ENCODE measurements at regions not wholly inside any gene's neighbourhood (a gene's known extent, or its start where the extent isn't known, plus 50 kb on each side); places are given as distances from the start of the nearest gene placed in this dataset.

- Histone ChIP-seq H3K4me3 (replicated peaks in 1 of 2; ENCODE audit: low read depth in 1 of 2, low read length in 2 of 2) (no peak overlapping the region), H3K27ac (ENCODE audit: low read depth, low read length) (no peak overlapping the region), H3K4me2 (ENCODE audit: low read length) (no peak overlapping the region), H3K36me3 (ENCODE audit: control insufficient read depth in 1 of 2, insufficient read depth in 2 of 2, low read length in 2 of 2) (no peaks in the 10 kb centered on the region; a peak in 1 of 4 replicates), H3K9ac (ENCODE audit: low read length) (no peak overlapping the region), H3K4me1 (ENCODE audit: control insufficient read depth in 1 of 2, insufficient read depth in 2 of 2, low read length in 2 of 2) (peaks cover 0 to 6% of the 10 kb centered on the region in 2 experiments; a peak in 1 of 4 replicates), H3K9me2 (ENCODE audit: insufficient read depth) (no peaks in the 10 kb centered on the region), H4K20me1 (ENCODE audit: insufficient read depth) (no peaks in the 10 kb centered on the region), H3K79me2 (ENCODE audit: insufficient read depth, low read length) (no peaks in the 10 kb centered on the region), H3K27me3 (ENCODE audit: insufficient read depth, low read length) (no peaks in the 10 kb centered on the region), H2AFZ (ENCODE audit: low read depth, low read length, poor library complexity, severe bottlenecking) (no peak overlapping the region), H3K9me3 (ENCODE audit: control insufficient read depth in 1 of 2, insufficient read depth in 1 of 2, low read depth in 1 of 2, low read length in 2 of 2) (no peaks in the 10 kb centered on the region; a peak in 1 of 4 replicates)
- TF ChIP-seq SRF (IDR thresholded peaks at IDR 0.05; ENCODE audit: low read depth) (no peak), FOSL1 (IDR thresholded peaks at IDR 0.05; ENCODE audit: low read depth) (no peak), ZNF274 (IDR thresholded peaks at IDR 0.05; ENCODE audit: low read depth, low read length) (no peak)
- BruUV-seq (replicated peaks) = no TSS peak
- no peak for ATAC-seq
- ChIA-PET CTCF (no interaction called here), POLR2A (no interaction called here), RAD21 (ENCODE audit: low non-redundant PET in 1 of 2, low total read pairs in 2 of 2, uncharacterized antibody in 2 of 2, unreplicated experiment in 2 of 2) (no interaction called here)
- intact Hi-C loops (cut with micrococcal nuclease) = no loop called here
- no peak for DNase-seq (ENCODE audit: low read depth, low spot score)
Measured at GRCh38 chr22:25472382-25472781, 92.1 kb upstream of the GRK3 start.

GRCh38 chr22:25475257-25476022, 89.0 kb upstream of the GRK3 start:
- DNase-seq (ENCODE audit: low read depth, low spot score) (no peak), ATAC-seq (no peak)
- intact Hi-C loops (cut with micrococcal nuclease) = no loop called here
- ChIA-PET RAD21 (ENCODE audit: low non-redundant PET in 1 of 2, low total read pairs in 2 of 2, uncharacterized antibody in 2 of 2, unreplicated experiment in 2 of 2) (no interaction called here), CTCF (no interaction called here), POLR2A (no interaction called here)
- Histone ChIP-seq H3K9me2 (ENCODE audit: insufficient read depth) (no peaks in the 10 kb centered on the region), H4K20me1 (ENCODE audit: insufficient read depth) (no peaks in the 10 kb centered on the region), H3K4me1 (ENCODE audit: control insufficient read depth in 1 of 2, insufficient read depth in 2 of 2, low read length in 2 of 2) (peaks cover 13 to 16% of the 10 kb centered on the region in 2 experiments), H3K4me3 (replicated peaks in 1 of 2; ENCODE audit: low read depth in 1 of 2, low read length in 2 of 2) (no peak overlapping the region), H3K9ac (ENCODE audit: low read length) (no peak overlapping the region), H3K9me3 (ENCODE audit: control insufficient read depth in 1 of 2, insufficient read depth in 1 of 2, low read depth in 1 of 2, low read length in 2 of 2) (no peaks in the 10 kb centered on the region; a peak in 1 of 4 replicates), H3K27me3 (ENCODE audit: insufficient read depth, low read length) (no peaks in the 10 kb centered on the region), H3K4me2 (ENCODE audit: low read length) (no peak overlapping the region), H2AFZ (ENCODE audit: low read depth, low read length, poor library complexity, severe bottlenecking) (no peak overlapping the region), H3K79me2 (ENCODE audit: insufficient read depth, low read length) (no peaks in the 10 kb centered on the region), H3K27ac (ENCODE audit: low read depth, low read length) (no peak overlapping the region), H3K36me3 (ENCODE audit: control insufficient read depth in 1 of 2, insufficient read depth in 2 of 2, low read length in 2 of 2) (no peaks in the 10 kb centered on the region; a peak in 1 of 4 replicates)
- no TSS peak for BruUV-seq (replicated peaks)
- TF ChIP-seq CEBPB (IDR thresholded peaks at IDR 0.05; ENCODE audit: low read depth) = no peak
- TF ChIP-seq POLR2A (IDR thresholded peaks at IDR 0.05; ENCODE audit: borderline replicate concordance, extremely low read depth, insufficient read depth, insufficient read length) = no peak
- no peak for TF ChIP-seq FOSL1 (IDR thresholded peaks at IDR 0.05; ENCODE audit: low read depth)
- no peak for TF ChIP-seq ELF1 (IDR thresholded peaks at IDR 0.05; ENCODE audit: borderline replicate concordance, low read depth)
- TF ChIP-seq MAX (IDR thresholded peaks at IDR 0.05) = no peak
- TF ChIP-seq EGR1 (IDR thresholded peaks at IDR 0.05; ENCODE audit: low read depth) = no peak
- TF ChIP-seq SRF (IDR thresholded peaks at IDR 0.05; ENCODE audit: low read depth) = no peak
- TF ChIP-seq YY1 (IDR thresholded peaks at IDR 0.05; ENCODE audit: extremely low read depth, insufficient replicate concordance, low read depth, low read length) = no peak
- TF ChIP-seq JUND (IDR thresholded peaks at IDR 0.05) = no peak
- TF ChIP-seq ATF3 (IDR thresholded peaks at IDR 0.05) = no peak
- no peak for TF ChIP-seq SIN3A (IDR thresholded peaks at IDR 0.05; ENCODE audit: low read depth)
- TF ChIP-seq CBX3 (IDR thresholded peaks at IDR 0.05; ENCODE audit: low read depth) = no peak
- TF ChIP-seq ZBTB33 (IDR thresholded peaks at IDR 0.05; ENCODE audit: extremely low read depth, insufficient replicate concordance, low read length) = no peak
